ENCODE measurements at regions not wholly inside any gene's neighbourhood (a gene's known extent, or its start where the extent isn't known, plus 50 kb on each side); places are given as distances from the start of the nearest gene placed in this dataset.

- DNase-seq (ENCODE audit: insufficient read length, low spot score) = no peak
- no peak for FAIRE-seq
Observed at GRCh38 chr10:131803860-131804425, 96.9 kb upstream of the PPP2R2D start.

GRCh38 chr10:131804551-131805295, 96.1 kb upstream of the PPP2R2D start:
- no peak for DNase-seq (ENCODE audit: insufficient read length, low spot score)
- FAIRE-seq = no peak
- TF ChIP-seq POLR2A (IDR thresholded peaks at IDR 0.05; ENCODE audit: low read depth, low read length) = no peak

More at GRCh38 chr10:131803860-131804425, 96.9 kb upstream of the PPP2R2D start:
- no peak for TF ChIP-seq POLR2A (IDR thresholded peaks at IDR 0.05; ENCODE audit: low read depth, low read length)

- no peak for FAIRE-seq
- TF ChIP-seq POLR2A (IDR thresholded peaks at IDR 0.05; ENCODE audit: low read depth, low read length) = no peak
- no peak for DNase-seq (ENCODE audit: insufficient read length, low spot score)
Observed at GRCh38 chr10:131805696-131806095, 95.1 kb upstream of the PPP2R2D start.

GRCh38 chr10:131806146-131806545, 94.7 kb upstream of the PPP2R2D start:
- DNase-seq (ENCODE audit: insufficient read length, low spot score) (no peak), FAIRE-seq (no peak)
- TF ChIP-seq POLR2A (IDR thresholded peaks at IDR 0.05; ENCODE audit: low read depth, low read length) = no peak

- DNase-seq (ENCODE audit: insufficient read length, low spot score) = no peak
- no peak for FAIRE-seq
- no peak for TF ChIP-seq POLR2A (IDR thresholded peaks at IDR 0.05; ENCODE audit: low read depth, low read length)
Observed at GRCh38 chr10:131806646-131807317, 94.0 kb upstream of the PPP2R2D start.

- no peak for DNase-seq (ENCODE audit: insufficient read length, low spot score)
- FAIRE-seq = no peak
- TF ChIP-seq POLR2A (IDR thresholded peaks at IDR 0.05; ENCODE audit: low read depth, low read length) = no peak
Observed at GRCh38 chr10:131808370-131808930, 92.4 kb upstream of the PPP2R2D start.

- DNase-seq (ENCODE audit: insufficient read length, low spot score) = no peak
- FAIRE-seq = no peak
- TF ChIP-seq POLR2A (IDR thresholded peaks at IDR 0.05; ENCODE audit: low read depth, low read length) = no peak
Observed at GRCh38 chr10:131810036-131810804, 90.6 kb upstream of the PPP2R2D start.

- FAIRE-seq = no peak
- DNase-seq (ENCODE audit: insufficient read length, low spot score) = no peak
- TF ChIP-seq POLR2A (IDR thresholded peaks at IDR 0.05; ENCODE audit: low read depth, low read length) = no peak
Observed at GRCh38 chr10:131810805-131811629, 89.8 kb upstream of the PPP2R2D start.

- FAIRE-seq = no peak
- DNase-seq (ENCODE audit: insufficient read length, low spot score) = no peak
- no peak for TF ChIP-seq POLR2A (IDR thresholded peaks at IDR 0.05; ENCODE audit: low read depth, low read length)
Observed at GRCh38 chr10:131811630-131812403, 89.0 kb upstream of the PPP2R2D start.

GRCh38 chr10:131812736-131813604, 87.8 kb upstream of the PPP2R2D start:
- FAIRE-seq = no peak
- TF ChIP-seq POLR2A (IDR thresholded peaks at IDR 0.05; ENCODE audit: low read depth, low read length) = no peak
- no peak for DNase-seq (ENCODE audit: insufficient read length, low spot score)

GRCh38 chr10:131814567-131815265, 86.1 kb upstream of the PPP2R2D start:
- FAIRE-seq = no peak
- DNase-seq (ENCODE audit: insufficient read length, low spot score) = no peak
- TF ChIP-seq POLR2A (IDR thresholded peaks at IDR 0.05; ENCODE audit: low read depth, low read length) = no peak
